Head of caudate nucleus (tissue), 42 donors: ENCODE measurements at regions not wholly inside any gene's neighbourhood (a gene's known extent, or its start where the extent isn't known, plus 50 kb on each side); places are given as distances from the start of the nearest gene placed in this dataset.
"Not testable (repeated sequence)": the region's sequence is repeated elsewhere in the genome, so short reads cannot be mapped to it uniquely, and the experiment has no call there.

ENCODE experiments used
- DNase-seq, 42 donors: peaks; one replicate each; pipeline versions ENCODE4 v3.0.0 to v3.0.0-alpha.2; 2020 to 2021; ENCODE audit warnings: mixed read lengths in 7 of 42
- intact Hi-C: fragments of 100-400 bp; cut with DNase I; formaldehyde crosslinking; loops from one replicate; pipeline ENCODE4 v1.15.0; 2022

DNA sequence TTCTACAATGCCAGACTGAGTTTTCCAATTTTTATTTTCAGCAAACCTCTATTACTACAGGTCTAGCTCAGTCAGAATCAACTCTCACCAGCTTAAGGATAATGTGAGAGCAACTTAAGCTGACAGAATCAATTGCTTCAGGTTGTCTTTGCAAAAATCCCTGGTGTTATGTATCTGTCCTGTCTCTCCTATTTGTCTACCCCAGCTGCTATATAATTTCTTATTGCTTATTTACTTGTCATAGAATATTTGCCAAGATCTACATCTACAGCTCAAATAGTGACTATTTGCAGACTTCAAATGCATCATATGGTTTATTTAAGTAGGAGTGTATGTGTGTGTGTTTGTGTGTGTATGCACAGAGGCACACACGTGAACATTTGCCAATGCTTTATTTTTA is 54.1 kb downstream of the FOXG1 start:
- intact Hi-C loops, result no loop called here
- no peak for DNase-seq

GRCh38 chr14:28821993-28822392 is 55.4 kb downstream of the FOXG1 start:
- intact Hi-C loops, result no loop called here
- no peak for DNase-seq

- DNase-seq, result no peak
- intact Hi-C loops, result no loop called here
Observed at GRCh38 chr14:28823245-28823644, 56.7 kb downstream of the FOXG1 start.

DNA sequence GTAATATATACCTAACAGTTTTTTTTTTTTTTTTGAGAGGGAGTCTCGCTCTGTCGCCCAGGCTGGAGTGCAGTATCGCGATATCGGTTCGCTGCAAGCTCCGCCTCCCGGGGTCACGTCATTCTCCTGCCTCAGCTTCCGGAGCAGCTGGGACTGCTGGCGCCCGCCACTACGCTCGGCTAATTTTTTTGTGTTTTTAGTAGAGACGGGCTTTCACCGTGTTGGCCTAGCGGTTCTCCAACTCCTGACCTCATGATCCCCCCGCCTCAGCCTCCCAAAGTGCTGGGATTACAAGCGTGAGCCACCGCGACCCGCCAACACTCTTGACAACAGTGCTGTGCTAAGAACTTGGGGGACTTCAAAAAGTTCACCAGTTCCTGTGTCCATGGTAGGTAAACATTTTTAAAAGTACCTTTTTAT is 63.5 kb downstream of the FOXG1 start:
- intact Hi-C loops, result no loop called here
- no peak for DNase-seq

GRCh38 chr14:28831126-28831525 is 64.5 kb downstream of the FOXG1 start:
- peak in 27 of 42 donors; percentile 7 to 77 (median 35) for DNase-seq
- intact Hi-C loops, result no loop called here

- intact Hi-C loops, DNase-seq: not testable (repeated sequence)
Observed at GRCh38 chr14:28842569-28842968, 76.0 kb downstream of the FOXG1 start.

DNA sequence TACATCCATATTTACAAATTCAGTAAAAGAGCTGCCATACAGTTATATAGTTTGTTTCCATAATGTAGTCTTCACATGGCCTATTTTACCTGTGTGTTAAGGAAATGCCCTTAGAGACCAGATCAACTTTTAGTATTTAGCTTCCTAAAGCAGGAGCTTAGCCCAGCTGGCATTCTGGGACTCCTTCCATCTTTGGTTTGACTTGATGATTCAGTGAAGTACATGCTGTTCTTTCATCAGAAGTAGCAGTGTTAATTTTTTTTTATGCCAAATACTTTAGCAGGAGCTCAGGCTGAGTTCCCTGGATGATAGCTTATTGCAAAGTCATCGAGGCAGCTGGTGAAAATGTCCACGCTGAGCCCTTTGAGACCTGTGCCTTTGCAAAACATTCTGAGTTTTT is 101.0 kb downstream of the FOXG1 start:
- no peak for DNase-seq
- intact Hi-C loops, result no loop called here

- DNase-seq, result no peak
- intact Hi-C loops, result no loop called here
Observed at GRCh38 chr14:28870033-28870564, 103.5 kb downstream of the FOXG1 start.

- DNase-seq, result no peak
- intact Hi-C loops, result no loop called here
Observed at GRCh38 chr14:28875934-28876571, 109.5 kb downstream of the FOXG1 start.

DNA sequence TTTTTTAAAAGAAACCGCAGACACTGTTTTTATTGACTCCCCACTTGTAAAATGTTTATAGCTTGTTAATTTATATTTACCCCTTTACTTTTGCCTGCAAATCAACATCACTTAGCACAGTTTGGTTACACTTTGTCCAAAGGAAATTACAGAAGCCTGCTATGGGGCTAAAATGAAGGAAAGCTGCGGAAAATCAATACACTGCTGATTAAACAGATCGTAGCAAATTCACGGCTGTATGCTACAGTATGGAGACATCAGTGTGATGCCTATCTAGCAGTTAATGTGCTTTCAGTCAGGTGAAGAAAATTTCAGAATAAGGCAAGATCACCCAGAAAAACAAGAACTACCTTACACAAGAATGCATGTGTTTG is 110.0 kb downstream of the FOXG1 start:
- intact Hi-C loops, result no loop called here
- no peak for DNase-seq

GRCh38 chr14:28877923-28878322 is 111.3 kb downstream of the FOXG1 start:
- intact Hi-C loops, result no loop called here
- no peak for DNase-seq

DNA sequence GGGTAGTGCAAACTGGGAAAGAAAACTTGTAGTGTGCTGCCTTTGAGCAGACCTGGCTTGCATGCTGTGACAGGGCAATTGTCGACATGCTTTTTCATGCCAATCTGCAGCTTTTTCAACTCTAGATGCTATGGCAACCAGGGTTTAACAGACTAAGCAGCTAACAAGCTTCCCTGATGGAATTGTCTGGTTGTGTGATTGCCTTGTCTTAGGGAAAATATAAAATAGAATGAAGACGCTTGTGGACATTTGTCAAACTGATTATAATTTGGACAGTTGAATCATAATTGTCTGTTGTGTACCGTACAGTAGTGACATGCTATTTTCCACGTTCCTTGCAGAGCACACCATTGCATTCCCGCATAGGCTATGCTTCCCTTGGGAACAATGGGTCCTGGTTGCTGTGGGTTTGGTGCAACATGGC is 113.0 kb downstream of the FOXG1 start:
- intact Hi-C loops, result no loop called here
- peak in 2 of 42 donors; percentile 7 for DNase-seq

- intact Hi-C loops, result no loop called here
Observed at GRCh38 chr14:28886940-28887339, 120.4 kb downstream of the FOXG1 start.

GRCh38 chr14:28895389-28895788 is 128.8 kb downstream of the FOXG1 start:
- intact Hi-C loops, result no loop called here

More at GRCh38 chr14:28886940-28887339, 120.4 kb downstream of the FOXG1 start:
- no peak for DNase-seq

DNA sequence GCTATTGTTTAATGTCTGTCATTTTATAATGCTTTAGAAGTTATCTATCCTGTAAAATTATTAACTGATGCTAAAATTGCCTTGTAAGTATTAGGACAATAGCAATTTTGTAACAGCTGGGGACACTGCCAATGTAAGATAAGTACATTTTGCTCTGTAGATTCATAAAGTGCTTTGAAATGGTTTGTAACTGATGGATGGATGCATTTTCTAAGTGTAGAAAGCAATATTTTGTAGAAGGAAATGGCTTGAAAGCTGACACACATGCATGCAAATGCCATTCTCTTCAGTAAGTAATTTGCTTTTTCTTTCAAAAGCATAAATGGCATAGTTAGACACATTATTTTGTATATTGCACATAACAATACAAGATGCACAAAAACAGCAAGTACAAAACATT is 129.8 kb downstream of the FOXG1 start:
- no peak for DNase-seq
- intact Hi-C loops, result no loop called here

More at GRCh38 chr14:28895389-28895788, 128.8 kb downstream of the FOXG1 start:
- no peak for DNase-seq

- DNase-seq, result no peak
Observed at GRCh38 chr14:28901631-28902030, 135.0 kb downstream of the FOXG1 start.

GRCh38 chr14:28902930-28903329 is 136.3 kb downstream of the FOXG1 start:
- intact Hi-C loops, result no loop called here

More at GRCh38 chr14:28901631-28902030, 135.0 kb downstream of the FOXG1 start:
- intact Hi-C loops, result no loop called here

GRCh38 chr14:28911521-28911920 is 144.9 kb downstream of the FOXG1 start:
- intact Hi-C loops, result no loop called here
- DNase-seq, result no peak

More at GRCh38 chr14:28902930-28903329, 136.3 kb downstream of the FOXG1 start:
- no peak for DNase-seq

DNA sequence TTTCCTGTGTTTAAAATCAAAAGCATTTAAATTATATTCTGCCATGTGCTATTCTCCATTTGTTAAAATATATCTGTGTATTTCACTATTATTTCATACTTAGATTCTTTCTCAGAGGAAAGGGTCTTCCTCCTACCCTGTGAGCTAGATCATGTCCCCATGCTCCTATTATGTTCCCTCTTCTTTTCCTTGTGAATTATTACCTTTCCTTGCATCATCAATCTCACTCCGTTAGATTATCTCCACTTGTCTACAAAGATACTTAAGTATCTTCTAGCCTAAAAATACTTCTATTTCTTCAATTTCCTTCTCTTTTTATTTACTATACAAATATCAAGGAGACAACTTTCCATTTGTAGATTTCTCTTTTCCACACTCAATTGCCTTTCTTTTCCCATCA is 146.5 kb downstream of the FOXG1 start:
- no peak for DNase-seq
- intact Hi-C loops, result no loop called here

- no peak for DNase-seq
- intact Hi-C loops, result no loop called here
Observed at GRCh38 chr14:28926122-28926521, 159.5 kb downstream of the FOXG1 start.

DNA sequence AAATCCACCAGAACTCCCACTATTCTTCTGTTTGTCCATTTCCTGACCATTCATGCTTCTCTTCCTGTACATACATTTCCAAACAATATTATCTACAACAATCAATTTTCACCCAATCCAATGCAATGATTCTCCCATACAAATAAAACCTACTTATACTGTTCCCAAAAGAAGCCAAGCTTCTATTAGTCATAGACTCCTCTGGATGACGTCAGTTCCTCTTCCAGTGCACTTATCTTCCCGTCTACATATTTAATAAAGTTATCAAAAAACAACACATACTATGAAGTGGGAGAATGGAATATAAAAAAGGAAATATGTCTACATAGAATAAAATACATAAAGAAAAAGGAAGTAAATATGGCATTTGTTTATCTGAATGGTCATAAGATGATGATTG is 165.4 kb downstream of the FOXG1 start:
- no peak for DNase-seq
- intact Hi-C loops, result no loop called here
